ENCODE measurements at regions not wholly inside any gene's neighbourhood (a gene's known extent, or its start where the extent isn't known, plus 50 kb on each side); places are given as distances from the start of the nearest gene placed in this dataset.

DNA sequence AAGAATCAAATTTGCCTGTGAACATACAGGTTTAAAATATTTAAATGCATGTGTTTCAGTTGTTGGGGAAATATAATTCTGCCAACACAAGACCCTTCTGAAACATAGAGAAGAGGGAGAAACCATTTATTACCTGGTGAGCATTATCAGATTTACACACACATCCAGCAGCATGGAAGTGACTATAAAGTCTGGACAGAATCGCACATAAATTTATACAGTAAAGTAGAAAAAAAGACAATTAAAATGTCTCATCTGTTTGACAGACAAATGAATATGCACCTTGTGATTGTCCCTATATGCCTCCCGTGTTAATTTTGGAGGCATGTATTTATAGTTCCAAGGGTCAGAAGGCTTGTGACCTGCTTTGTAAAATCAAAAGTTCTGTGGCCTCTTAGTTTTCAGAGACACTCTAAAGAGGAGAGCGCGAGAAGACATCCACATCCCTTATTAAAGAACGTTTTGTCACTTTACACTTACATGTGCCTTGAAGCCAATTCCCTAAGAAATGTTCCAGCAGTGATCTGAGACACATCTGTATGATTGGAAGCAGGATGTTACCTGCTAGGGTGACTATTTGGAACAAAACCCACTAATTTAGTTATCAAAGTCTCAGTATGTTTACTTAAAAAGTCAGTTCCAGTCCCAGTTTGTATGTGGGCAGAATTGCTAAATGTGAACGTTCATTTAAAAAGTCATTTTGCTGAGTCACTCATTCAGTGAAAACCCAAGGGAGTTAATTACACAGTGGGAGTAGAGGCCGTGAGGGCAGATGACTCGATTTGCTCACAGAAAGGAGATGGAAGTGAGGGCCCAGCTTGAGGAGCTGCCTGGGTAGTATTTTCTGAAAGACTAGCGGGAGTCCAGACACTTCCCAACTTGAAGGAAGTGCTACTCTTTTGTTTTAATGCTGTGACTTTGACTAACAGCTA, 527.6 kb upstream of the MEX3C start:
- no peak for DNase-seq (ENCODE audit: low read depth in 2 of 2)

GRCh38 chr18:51726614-51727013, 529.1 kb upstream of the MEX3C start:
- no peak for DNase-seq (ENCODE audit: low read depth in 2 of 2)

DNA sequence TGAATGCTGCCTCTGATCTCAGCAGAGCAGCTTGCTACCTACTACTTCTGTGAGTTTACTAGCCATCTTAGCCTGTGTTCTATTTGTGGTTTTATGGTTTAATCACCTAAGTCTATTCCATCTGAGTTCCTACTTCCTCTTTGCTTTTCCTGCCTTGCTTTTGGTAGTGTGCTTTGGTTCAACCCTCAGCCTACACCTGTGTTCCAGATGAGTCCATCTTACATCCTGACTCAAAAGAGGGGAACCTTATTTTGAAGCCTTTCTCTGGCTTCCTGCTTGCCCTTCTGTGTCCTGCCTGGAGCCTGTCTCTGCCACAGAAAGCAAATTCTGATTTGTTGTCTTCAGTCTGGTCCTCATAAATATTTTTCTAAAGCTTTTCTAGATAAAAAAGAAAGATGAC, 530.3 kb upstream of the MEX3C start:
- DNase-seq (ENCODE audit: low read depth in 2 of 2), result no peak

- no peak for DNase-seq (ENCODE audit: low read depth in 2 of 2)
Observed at GRCh38 chr18:51731070-51731469, 533.6 kb upstream of the MEX3C start.

GRCh38 chr18:51734576-51734975, 537.1 kb upstream of the MEX3C start:
- DNase-seq (ENCODE audit: low read depth in 2 of 2), result no peak

DNA sequence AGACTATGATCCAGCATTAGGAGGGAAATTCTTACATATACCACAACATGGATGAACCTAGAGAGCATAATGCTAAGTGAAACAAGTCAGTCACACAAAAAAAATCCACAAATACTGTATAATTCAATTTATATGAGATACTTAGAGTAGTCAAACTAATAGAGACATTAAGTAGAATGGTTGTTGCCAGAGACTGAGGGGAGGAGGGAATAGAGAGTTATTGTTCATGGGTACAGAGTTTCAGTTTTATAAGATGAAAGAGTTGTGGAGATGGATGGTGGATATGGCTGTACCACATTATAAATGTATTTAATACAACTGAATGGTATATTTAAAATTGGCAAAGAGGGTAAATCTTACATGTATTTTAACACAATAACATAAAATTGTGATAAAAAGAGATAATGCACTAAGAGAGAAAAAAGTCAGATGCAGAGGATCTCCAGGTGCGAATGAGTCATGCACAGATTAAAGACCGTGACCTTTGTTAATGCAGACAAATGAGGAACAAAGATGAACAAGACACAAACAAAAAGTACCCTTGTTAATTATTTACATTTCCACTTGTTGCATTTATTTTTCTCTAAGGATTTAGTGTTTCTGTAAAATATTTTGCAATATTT, 541.7 kb upstream of the MEX3C start:
- no peak for DNase-seq (ENCODE audit: low read depth in 2 of 2)

GRCh38 chr18:51751901-51752300, 554.4 kb upstream of the MEX3C start:
- DNase-seq (ENCODE audit: low read depth in 2 of 2), result no peak

DNA sequence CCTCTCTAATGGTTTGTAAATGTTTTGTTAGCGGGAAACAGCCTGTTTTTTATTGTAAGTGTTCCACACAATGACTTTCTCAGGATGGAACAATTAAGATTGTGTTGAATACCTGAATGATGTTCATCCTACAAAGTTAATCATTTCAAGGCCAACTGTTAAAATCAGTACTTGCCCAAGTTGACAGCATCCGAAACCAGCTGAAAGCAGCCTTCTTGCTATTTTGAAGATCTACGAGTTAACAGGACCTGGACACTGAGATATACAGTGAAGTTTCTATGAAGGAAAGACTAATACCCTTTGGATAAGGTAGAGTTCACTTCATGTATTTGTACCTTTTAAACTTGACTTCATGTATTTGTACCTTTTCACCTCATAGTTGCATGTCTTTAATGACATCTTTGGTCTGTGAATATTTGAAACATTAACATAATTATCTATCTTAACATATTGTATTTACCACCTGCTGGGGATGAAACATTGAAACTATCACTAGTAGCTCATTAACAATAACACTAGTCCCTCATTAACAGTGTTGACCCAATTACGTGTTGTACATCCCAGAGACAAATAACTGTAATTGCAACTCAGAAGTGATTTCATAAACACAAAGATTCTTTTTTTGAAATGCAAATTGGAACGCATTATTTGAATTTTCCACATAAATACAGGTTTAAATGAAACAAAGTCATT, 556.0 kb upstream of the MEX3C start:
- no peak for DNase-seq (ENCODE audit: low read depth in 2 of 2)

DNA sequence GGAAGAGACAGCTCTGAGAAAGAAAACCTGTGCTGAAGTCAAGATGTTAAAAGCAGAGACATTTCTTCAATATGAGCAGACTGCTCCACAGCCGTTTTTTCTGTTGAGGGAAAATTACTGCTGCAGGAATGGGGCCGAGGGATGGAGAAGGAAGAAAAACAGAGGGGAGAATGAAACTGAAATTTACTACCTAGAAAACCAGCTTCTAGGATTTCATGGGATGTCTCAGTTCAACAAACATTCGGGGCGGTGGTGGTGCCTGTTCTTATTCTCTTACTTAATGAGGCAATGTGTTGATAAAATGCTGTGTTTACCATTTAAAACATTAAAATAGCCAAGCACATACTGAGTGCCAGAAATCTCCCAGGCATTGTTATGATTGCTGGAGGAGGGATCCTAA, 557.1 kb upstream of the MEX3C start:
- DNase-seq (ENCODE audit: low read depth in 2 of 2), result no peak

- no peak for DNase-seq (ENCODE audit: low read depth in 2 of 2)
Observed at GRCh38 chr18:51757255-51757924, 559.9 kb upstream of the MEX3C start.

- DNase-seq (ENCODE audit: low read depth in 2 of 2), result no peak
Observed at GRCh38 chr18:51762373-51762772, 564.9 kb upstream of the MEX3C start.

GRCh38 chr18:51765606-51766360, 568.3 kb upstream of the MEX3C start:
- DNase-seq (ENCODE audit: low read depth in 2 of 2), result no peak

DNA sequence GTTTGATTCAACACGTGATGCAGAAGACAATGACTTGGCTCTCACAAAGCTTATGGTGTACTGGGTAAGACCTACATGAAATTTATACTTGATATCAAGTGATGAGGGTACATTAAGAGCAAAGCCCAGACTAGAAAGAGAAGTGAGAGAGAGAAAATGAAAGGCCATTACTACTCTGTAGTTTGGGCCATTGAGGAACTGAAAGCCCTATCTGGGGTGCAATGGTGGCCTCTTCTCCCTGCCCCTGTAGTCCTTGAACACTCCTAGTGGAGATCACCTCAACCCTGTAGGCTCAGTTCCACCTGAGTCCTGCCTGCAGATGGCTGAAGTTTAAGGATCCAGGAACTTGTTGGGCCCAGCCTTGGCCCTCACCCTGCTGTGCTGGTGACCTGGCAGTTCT, 569.8 kb upstream of the MEX3C start:
- no peak for DNase-seq (ENCODE audit: low read depth in 2 of 2)

DNA sequence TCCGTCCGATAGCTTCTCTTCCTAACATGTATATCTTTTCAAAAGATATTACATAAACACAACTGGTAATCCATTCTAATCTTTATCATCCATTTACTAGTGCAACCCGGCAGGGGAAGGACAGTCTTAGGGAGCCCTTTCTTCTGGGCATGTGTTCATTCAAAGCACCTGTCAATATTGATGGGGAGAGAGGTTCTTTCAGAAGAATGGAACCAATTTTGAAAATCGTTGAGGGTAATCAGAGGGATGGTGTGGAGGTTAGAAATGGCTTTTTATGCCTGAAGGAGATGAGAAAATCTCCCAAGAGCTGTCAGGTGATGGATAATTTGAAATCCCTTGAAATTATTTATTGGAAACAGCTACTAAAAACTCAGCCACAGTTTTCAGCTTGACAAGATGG, 561.9 kb upstream of the DCC start:
- no peak for DNase-seq (ENCODE audit: low read depth in 2 of 2)

GRCh38 chr18:51789871-51790270, 550.1 kb upstream of the DCC start:
- DNase-seq (ENCODE audit: low read depth in 2 of 2), result no peak

GRCh38 chr18:51801514-51801913, 538.5 kb upstream of the DCC start:
- DNase-seq (ENCODE audit: low read depth in 2 of 2), result no peak

- no peak for DNase-seq (ENCODE audit: low read depth in 2 of 2)
Observed at GRCh38 chr18:51802569-51803428, 537.2 kb upstream of the DCC start.

GRCh38 chr18:51807336-51807735, 532.7 kb upstream of the DCC start:
- no peak for DNase-seq (ENCODE audit: low read depth in 2 of 2)

DNA sequence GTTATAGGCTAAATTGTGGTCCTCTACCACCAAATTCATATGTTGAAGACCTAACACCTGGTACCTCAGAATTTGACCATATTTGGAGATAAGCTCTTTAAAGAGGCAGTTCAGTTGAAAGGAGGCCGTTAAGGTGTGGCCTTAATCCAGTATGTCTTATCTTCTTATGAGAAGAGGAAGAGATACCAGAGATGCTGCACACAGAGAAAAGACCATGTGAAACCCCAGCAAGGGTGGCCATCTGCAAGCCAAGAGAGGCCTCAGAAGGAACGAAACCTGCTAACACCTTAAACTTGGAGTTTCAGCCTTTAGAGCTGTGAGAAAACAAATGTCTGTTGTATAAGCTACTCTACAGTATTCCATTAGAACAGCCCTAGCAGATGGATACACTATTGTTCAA, 528.1 kb upstream of the DCC start:
- no peak for DNase-seq (ENCODE audit: low read depth in 2 of 2)

GRCh38 chr18:51813740-51814139, 526.3 kb upstream of the DCC start:
- no peak for DNase-seq (ENCODE audit: low read depth in 2 of 2)

Measured in stimulated activated CD4-positive, alpha-beta T cell treated with anti-CD3 and anti-CD28 coated beads, Interleukin-15, amount 100 ng/mL, for 48 hours (primary cell).